ENCODE measurements at regions not wholly inside any gene's neighbourhood (a gene's known extent, or its start where the extent isn't known, plus 50 kb on each side); places are given as distances from the start of the nearest gene placed in this dataset.

DNA sequence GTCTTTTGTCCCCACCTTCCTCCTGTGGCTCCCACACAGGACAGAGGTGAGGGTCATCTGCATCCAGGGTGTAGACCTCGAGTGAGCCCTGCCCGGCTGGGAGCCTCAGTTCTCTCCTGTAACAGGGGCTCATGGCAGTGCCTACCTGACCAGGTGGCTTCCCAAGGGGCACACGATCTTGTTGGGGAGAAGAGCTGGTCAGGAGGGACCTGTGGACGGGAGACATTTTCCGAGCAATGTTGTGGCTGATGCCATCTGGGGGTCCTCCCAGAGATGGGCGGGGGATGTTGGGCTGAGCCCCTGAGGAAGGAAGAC is 51.9 kb downstream of the CEBPB start:
- no peak overlapping the region for H3K4me3 ChIP-seq (ENCODE audit: low read depth, low read length)
- DNase-seq (ENCODE audit: low read depth), result no peak
- TF ChIP-seq, protein P1, sequence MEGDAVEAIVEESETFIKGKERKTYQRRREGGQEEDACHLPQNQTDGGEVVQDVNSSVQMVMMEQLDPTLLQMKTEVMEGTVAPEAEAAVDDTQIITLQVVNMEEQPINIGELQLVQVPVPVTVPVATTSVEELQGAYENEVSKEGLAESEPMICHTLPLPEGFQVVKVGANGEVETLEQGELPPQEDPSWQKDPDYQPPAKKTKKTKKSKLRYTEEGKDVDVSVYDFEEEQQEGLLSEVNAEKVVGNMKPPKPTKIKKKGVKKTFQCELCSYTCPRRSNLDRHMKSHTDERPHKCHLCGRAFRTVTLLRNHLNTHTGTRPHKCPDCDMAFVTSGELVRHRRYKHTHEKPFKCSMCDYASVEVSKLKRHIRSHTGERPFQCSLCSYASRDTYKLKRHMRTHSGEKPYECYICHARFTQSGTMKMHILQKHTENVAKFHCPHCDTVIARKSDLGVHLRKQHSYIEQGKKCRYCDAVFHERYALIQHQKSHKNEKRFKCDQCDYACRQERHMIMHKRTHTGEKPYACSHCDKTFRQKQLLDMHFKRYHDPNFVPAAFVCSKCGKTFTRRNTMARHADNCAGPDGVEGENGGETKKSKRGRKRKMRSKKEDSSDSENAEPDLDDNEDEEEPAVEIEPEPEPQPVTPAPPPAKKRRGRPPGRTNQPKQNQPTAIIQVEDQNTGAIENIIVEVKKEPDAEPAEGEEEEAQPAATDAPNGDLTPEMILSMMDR (IDR thresholded peaks at IDR 0.05; ENCODE audit: control insufficient read depth, extremely low read depth, insufficient read depth), result no peak

DNA sequence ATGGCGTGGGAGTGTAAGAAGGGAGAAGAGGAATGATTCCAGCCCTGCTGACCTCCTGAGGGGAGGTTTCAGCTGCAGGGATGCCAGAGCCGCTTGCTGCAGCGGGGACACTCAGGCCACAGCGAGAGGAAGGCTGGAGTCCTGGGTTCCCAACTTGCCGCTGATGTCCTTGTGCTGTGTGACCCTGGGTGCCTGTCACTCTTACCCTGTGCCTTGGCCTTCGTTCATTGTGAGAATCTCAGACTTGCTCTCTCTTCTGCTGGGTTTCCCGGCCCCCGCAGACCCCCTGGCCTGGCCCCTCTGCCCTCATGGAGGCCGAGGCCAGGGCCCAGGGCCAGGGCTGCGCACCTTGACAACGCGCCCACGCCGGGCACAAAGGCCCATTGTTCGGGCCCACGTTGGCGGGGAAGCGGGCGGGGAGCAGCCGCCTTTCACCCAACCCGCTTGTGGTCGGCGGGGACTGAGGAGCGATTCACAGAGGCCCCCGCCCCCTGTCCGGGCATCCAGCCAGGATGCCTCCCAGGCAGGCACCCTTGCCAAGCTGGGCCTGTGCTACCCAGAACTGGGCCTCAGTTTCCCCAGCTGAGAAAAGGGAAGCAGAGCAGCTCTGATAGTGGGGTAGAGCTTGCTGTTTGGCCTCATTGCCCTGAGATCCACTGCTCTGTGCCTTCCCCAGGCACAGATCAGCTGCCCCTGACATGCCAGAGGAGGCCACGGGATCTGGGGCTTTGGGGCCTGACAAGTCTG is 52.4 kb downstream of the CEBPB start:
- TF ChIP-seq, protein P1 (IDR thresholded peaks at IDR 0.05; ENCODE audit: control insufficient read depth, extremely low read depth, insufficient read depth), result no peak
- H3K4me3 ChIP-seq (ENCODE audit: low read depth, low read length), result no peak overlapping the region
- no peak for DNase-seq (ENCODE audit: low read depth)

DNA sequence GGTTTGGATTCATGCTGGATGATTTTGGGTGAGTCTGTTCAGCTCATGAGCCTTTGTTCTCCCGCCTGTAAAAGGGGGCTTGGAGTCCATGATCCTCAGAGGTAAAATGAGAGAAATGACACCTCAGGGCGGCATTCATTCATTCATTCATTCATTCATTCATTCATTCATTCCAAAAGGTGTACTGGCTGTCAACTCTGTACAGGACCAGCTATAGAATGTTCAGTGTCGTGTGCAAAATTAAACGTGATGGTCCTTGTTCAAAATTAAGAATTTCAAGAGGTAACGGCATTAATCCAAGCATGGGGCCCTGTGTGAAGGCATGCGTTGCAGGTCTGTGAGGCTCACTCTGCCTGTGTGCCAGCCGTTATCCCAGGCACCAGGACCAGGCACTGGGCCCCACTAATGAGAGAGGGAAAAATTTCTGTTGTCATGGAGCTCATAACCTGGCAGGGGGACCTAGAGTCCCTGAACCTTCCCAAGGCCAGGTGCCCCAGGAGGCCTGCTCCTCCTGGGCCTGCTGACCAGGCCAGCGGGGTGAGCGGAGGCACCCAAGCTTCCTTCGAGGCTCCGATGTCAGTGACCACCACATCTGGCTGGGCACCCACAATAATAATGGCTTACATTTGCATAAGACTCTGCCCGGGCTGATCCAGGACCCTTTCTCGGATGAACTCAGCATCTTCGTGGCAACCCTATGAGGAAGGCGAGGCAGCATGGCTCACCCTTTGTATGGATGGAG is 53.2 kb downstream of the CEBPB start:
- no peak overlapping the region for H3K4me3 ChIP-seq (ENCODE audit: low read depth, low read length)
- TF ChIP-seq, protein P1 (IDR thresholded peaks at IDR 0.05; ENCODE audit: control insufficient read depth, extremely low read depth, insufficient read depth), result no peak
- DNase-seq (ENCODE audit: low read depth), result no peak

DNA sequence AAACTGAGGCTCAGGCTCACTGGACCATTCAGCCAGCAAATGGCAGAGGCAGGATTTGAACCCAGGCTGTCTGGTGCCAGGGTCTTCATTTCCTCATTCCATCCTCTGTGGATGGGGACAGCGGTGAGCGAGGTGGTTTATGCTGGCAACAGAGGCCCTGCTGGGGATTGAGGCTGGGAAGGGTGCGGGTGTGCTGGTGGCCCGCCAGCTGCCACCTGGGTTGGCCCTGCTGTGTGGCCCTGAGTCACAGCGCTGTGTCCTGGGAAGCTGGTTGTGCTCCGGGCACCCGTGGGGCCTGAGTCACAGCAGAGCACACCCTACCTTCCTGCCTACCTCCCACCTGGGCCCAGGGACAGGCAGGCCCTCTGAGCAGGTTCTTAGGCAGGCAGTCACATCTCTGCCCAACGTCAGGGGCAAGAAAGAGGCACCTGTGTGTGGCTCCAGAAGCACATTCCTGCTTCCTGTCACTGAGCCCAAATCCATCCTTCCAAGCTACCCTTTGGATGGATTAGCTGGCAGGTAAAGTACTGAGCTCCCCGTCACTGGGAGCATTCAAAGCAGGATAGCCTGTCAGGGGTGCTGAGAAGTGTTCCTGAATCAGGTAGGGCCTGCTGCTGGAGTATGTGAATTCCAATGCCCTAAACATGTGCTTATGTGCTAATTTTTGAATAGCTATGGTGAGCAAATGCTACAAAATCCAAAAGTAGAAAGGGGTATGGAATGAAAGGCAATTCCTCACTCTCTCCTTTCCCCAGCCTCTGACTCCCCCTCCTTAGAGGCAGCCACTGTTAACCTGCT is 53.9 kb downstream of the CEBPB start:
- H3K4me3 ChIP-seq (ENCODE audit: low read depth, low read length), result no peak overlapping the region
- TF ChIP-seq, protein P1 (IDR thresholded peaks at IDR 0.05; ENCODE audit: control insufficient read depth, extremely low read depth, insufficient read depth), result no peak
- no peak for DNase-seq (ENCODE audit: low read depth)

DNA sequence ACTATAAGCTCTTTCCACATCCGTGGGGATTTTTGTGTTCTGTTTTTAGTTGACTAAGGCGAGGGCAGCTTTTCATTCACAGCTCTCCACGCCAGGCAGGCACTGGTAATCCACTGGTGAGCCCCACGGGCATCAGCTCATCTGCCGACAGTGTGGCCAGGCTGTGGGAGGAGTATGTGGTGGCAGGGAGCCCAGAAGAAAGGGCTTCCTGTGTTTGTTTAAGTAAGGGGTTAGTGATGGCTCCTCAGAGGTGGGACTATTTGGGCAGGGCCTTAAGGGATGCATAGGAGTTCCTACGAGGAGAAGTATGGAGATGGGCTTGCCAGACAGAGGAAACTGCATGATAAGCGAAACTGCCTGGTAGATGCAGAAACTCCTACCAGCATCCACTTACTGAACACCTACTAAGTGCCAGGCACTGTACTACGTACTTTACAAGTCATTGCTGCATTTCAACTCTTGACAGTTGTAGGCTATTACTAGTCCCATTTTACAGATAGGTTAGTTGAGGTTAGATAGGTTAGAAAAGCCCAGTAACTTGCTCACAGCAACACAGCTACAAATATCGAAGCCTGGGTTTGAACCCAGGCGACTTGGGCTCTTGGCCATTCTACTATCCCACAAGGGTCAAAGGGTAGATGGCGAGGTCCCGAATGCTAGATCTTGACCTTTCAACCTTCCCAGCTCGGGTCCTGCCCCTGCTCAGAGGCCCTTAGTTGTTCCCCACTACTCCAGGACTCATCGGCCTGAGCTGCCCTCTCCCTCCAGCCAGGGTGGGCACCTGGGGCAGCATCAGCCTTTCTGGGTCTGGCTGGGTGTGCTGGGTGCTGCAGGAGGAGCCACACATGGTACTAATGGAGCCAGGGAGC is 55.1 kb downstream of the CEBPB start:
- peak; percentile 10 for DNase-seq (ENCODE audit: low read depth)
- no peak overlapping the region for H3K4me3 ChIP-seq (ENCODE audit: low read depth, low read length)
- TF ChIP-seq, protein P1 (IDR thresholded peaks at IDR 0.05; ENCODE audit: control insufficient read depth, extremely low read depth, insufficient read depth), result no peak

All from LNCaP clone FGC (cell line).